ENCODE measurements at regions not wholly inside any gene's neighbourhood (a gene's known extent, or its start where the extent isn't known, plus 50 kb on each side); places are given as distances from the start of the nearest gene placed in this dataset.

DNA sequence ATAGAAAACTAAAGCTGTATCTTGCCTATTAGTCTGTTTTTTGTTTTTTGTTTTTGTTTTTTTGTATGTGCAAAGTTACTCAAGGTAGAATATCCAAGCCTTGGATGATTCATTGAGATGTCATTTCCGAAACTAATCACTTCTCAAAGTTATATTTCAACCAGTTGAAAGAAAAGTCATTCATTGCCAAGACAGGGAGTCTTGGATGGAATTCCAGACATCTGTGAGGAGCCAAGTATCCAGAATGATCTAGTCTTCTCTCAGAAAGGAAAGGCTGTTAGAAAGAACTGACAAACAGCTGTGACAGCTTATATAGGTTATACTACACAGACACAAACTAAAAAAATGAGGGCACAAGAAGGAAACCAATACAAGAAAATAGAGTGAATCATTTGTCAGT, 141.1 kb upstream of the NDST3 start:
- no peak for DNase-seq
- Histone ChIP-seq H3K27me3 (ENCODE audit: control insufficient read depth, insufficient read depth, low read length) (no peaks in the 10 kb centered on the region), H3K9me3 (ENCODE audit: control insufficient read depth, insufficient read depth, low read length) (peaks cover 3% of the 10 kb centered on the region), H3K4me1 (ENCODE audit: control insufficient read depth, insufficient read depth, low read length) (no peaks in the 10 kb centered on the region), H3K27ac (ENCODE audit: low read length) (no peak overlapping the region), H3K36me3 (ENCODE audit: control insufficient read depth, insufficient read depth, low read length) (no peaks in the 10 kb centered on the region), H3K4me3 (ENCODE audit: low read length) (no peak overlapping the region)
- intact Hi-C loops (cut with micrococcal nuclease), result no loop called here
- no peaks in the 10 kb centered on the region for H3K27me3 Mint-ChIP-seq (ENCODE audit: low read depth in 2 of 2)
- WGBS (ENCODE audit: insufficient coverage), result 75% methylated on average over 1 of the region's 1 CpG
- TF ChIP-seq, protein P1, sequence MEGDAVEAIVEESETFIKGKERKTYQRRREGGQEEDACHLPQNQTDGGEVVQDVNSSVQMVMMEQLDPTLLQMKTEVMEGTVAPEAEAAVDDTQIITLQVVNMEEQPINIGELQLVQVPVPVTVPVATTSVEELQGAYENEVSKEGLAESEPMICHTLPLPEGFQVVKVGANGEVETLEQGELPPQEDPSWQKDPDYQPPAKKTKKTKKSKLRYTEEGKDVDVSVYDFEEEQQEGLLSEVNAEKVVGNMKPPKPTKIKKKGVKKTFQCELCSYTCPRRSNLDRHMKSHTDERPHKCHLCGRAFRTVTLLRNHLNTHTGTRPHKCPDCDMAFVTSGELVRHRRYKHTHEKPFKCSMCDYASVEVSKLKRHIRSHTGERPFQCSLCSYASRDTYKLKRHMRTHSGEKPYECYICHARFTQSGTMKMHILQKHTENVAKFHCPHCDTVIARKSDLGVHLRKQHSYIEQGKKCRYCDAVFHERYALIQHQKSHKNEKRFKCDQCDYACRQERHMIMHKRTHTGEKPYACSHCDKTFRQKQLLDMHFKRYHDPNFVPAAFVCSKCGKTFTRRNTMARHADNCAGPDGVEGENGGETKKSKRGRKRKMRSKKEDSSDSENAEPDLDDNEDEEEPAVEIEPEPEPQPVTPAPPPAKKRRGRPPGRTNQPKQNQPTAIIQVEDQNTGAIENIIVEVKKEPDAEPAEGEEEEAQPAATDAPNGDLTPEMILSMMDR (IDR thresholded peaks at IDR 0.05), result no peak
- no peaks in the 10 kb centered on the region for H3K4me1 Mint-ChIP-seq
- no peak overlapping the region for H3K27ac Mint-ChIP-seq
- H3K9me3 Mint-ChIP-seq, result peaks cover 13 to 14% of the 10 kb centered on the region in 2 donors
- no peak for ATAC-seq
- H3K4me3 Mint-ChIP-seq, result no peak overlapping the region
- no peaks in the 10 kb centered on the region for H3K36me3 Mint-ChIP-seq

DNA sequence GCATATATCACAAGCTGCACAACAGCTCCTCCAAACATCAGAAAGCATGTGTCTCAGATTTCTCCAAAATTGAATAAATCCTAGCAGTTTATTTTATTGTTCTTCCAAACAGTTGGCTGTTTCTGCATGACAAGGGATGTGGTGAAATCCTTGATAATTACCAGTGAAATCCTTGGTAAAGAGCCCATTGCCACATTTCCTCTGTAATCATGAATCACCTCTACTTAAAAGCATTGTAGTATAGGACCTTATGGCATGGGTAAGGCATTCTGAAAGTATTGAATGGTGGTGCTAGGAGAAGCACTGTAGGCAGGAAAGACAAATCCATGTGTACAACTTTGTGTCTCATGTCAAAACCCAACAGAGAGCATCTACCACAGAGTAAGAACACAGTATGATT, 135.8 kb upstream of the NDST3 start:
- Histone ChIP-seq H3K4me1 (ENCODE audit: control insufficient read depth, insufficient read depth, low read length) (no peaks in the 10 kb centered on the region), H3K4me3 (ENCODE audit: low read length) (no peak overlapping the region), H3K36me3 (ENCODE audit: control insufficient read depth, insufficient read depth, low read length) (no peaks in the 10 kb centered on the region), H3K9me3 (ENCODE audit: control insufficient read depth, insufficient read depth, low read length) (peaks cover 3% of the 10 kb centered on the region), H3K27me3 (ENCODE audit: control insufficient read depth, insufficient read depth, low read length) (no peaks in the 10 kb centered on the region), H3K27ac (ENCODE audit: low read length) (no peak overlapping the region)
- Mint-ChIP-seq H3K9me3 (peaks cover 10 to 11% of the 10 kb centered on the region in 2 donors), H3K4me1 (no peaks in the 10 kb centered on the region), H3K27ac (no peak overlapping the region), H3K27me3 (ENCODE audit: low read depth in 2 of 2) (no peaks in the 10 kb centered on the region), H3K4me3 (no peak overlapping the region), H3K36me3 (no peaks in the 10 kb centered on the region)
- ATAC-seq, result no peak
- intact Hi-C loops (cut with micrococcal nuclease), result no loop called here
- DNase-seq, result no peak
- TF ChIP-seq, protein P1 (IDR thresholded peaks at IDR 0.05), result no peak

DNA sequence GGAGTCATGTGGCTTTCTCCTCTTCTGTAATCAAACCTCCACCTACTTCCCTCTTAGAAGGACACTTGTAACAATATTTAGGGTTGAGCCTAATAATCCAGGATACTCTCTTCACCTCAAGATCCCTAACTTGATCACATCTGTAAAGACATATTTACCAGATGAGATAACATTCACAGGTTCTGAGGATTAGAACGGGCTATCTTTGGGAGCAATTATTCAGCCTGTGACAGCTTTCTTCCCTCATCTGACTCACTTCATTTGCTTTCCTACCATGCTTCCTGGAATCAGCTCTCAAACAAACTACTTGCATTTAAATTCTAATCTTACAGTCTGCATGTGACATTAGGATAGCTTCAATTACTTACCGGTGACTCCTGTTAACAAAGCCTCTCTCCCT, 133.5 kb upstream of the NDST3 start:
- H3K9me3 Mint-ChIP-seq, result peaks cover 13 to 14% of the 10 kb centered on the region in 2 donors
- Histone ChIP-seq H3K4me1 (ENCODE audit: control insufficient read depth, insufficient read depth, low read length) (no peaks in the 10 kb centered on the region), H3K27me3 (ENCODE audit: control insufficient read depth, insufficient read depth, low read length) (no peaks in the 10 kb centered on the region), H3K27ac (ENCODE audit: low read length) (no peak overlapping the region), H3K4me3 (ENCODE audit: low read length) (no peak overlapping the region), H3K36me3 (ENCODE audit: control insufficient read depth, insufficient read depth, low read length) (no peaks in the 10 kb centered on the region), H3K9me3 (ENCODE audit: control insufficient read depth, insufficient read depth, low read length) (peaks cover 3% of the 10 kb centered on the region)
- intact Hi-C loops (cut with micrococcal nuclease), result no loop called here
- WGBS (ENCODE audit: insufficient coverage), result 45% methylated on average over 2 of the region's 2 CpGs
- no peak for ATAC-seq
- H3K4me1 Mint-ChIP-seq, result no peaks in the 10 kb centered on the region
- no peaks in the 10 kb centered on the region for H3K36me3 Mint-ChIP-seq
- DNase-seq, result no peak
- H3K27me3 Mint-ChIP-seq (ENCODE audit: low read depth in 2 of 2), result no peaks in the 10 kb centered on the region
- TF ChIP-seq, protein P1 (IDR thresholded peaks at IDR 0.05), result no peak
- no peak overlapping the region for H3K27ac Mint-ChIP-seq
- no peak overlapping the region for H3K4me3 Mint-ChIP-seq

DNA sequence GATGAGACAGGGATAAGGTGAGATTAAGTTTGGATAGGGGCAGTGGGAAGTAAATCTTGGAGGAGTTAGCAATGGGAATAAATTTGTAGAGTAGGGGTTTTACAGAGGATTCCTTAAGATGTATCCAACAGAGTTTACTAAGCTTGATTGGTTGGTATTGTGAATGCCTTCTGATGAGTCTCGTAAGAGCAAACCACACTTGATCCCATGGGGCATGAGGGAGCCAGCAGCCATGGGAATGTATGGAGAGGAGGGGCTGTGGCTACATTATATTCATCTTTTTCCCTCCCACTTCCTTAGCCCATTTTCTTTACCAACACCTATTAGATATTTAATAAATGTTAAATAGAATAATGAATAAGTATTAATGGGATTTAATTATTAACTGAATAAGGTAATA, 126.6 kb upstream of the NDST3 start:
- H3K27ac ChIP-seq (ENCODE audit: low read length), result no peak overlapping the region

More for the DNA sequence above, 126.6 kb upstream of the NDST3 start:
- no peak overlapping the region for H3K27ac Mint-ChIP-seq
- no peaks in the 10 kb centered on the region for H3K27me3 Mint-ChIP-seq (ENCODE audit: low read depth in 2 of 2)
- Histone ChIP-seq H3K4me3 (ENCODE audit: low read length) (no peak overlapping the region), H3K4me1 (ENCODE audit: control insufficient read depth, insufficient read depth, low read length) (no peaks in the 10 kb centered on the region), H3K9me3 (ENCODE audit: control insufficient read depth, insufficient read depth, low read length) (no peaks in the 10 kb centered on the region), H3K36me3 (ENCODE audit: control insufficient read depth, insufficient read depth, low read length) (no peaks in the 10 kb centered on the region), H3K27me3 (ENCODE audit: control insufficient read depth, insufficient read depth, low read length) (no peaks in the 10 kb centered on the region)
- H3K9me3 Mint-ChIP-seq, result peaks cover 13 to 21% of the 10 kb centered on the region in 2 donors
- intact Hi-C loops (cut with micrococcal nuclease), result no loop called here
- TF ChIP-seq, protein P1 (IDR thresholded peaks at IDR 0.05), result no peak
- peaks cover 7% of the 10 kb centered on the region for H3K36me3 Mint-ChIP-seq
- 60% methylated on average over 1 of the region's 1 CpG for WGBS (ENCODE audit: insufficient coverage)
- ATAC-seq (no peak), DNase-seq (no peak)
- no peak overlapping the region for H3K4me3 Mint-ChIP-seq
- no peaks in the 10 kb centered on the region for H3K4me1 Mint-ChIP-seq

Data from natural killer cell (primary cell).